OCI-LY1 (cell line): ENCODE measurements at regions not wholly inside any gene's neighbourhood (a gene's known extent, or its start where the extent isn't known, plus 50 kb on each side); places are given as distances from the start of the nearest gene placed in this dataset.

Source experiments
- EZH2 ChIP-seq: fragments of 200-600 bp; sonication (generic), shearing (Covaris generic); IDR thresholded peaks from 2 replicates; pipeline ENCODE4 v1.8.0; 2017; ENCODE audit warnings: borderline replicate concordance, mixed run types, mild to moderate bottlenecking, antibody characterized with exemption, low read length, moderate library complexity, mixed read lengths
- TF ChIP-seq, protein P1 (sequence below): fragments of 200-600 bp; sonication (generic), shearing (Covaris generic); IDR thresholded peaks from 2 replicates; pipeline ENCODE4 v1.5.1; 2017; ENCODE audit warnings: mild to moderate bottlenecking, antibody characterized with exemption, low read length, moderate library complexity, mixed read lengths

DNA sequence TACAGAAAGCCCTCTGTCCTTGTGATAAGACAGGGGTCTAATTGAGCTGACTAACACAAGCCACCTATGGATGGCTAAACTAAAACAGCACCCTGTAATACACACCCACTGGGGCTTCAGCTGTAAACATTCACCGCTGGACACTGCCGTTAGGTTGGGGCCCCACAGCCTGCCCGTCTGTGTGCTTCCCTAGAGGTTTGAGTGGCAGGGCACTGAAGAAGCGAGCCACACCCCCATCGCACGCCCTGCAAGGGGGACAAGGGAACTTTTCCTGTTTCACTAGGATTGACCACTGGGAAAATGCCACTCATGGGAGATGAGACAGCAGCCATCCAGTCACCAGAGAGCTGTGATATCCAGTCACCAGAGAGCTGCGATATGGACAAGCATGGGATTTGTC lies 335.7 kb upstream of the CFAP20DC start:
- TF ChIP-seq, protein P1, sequence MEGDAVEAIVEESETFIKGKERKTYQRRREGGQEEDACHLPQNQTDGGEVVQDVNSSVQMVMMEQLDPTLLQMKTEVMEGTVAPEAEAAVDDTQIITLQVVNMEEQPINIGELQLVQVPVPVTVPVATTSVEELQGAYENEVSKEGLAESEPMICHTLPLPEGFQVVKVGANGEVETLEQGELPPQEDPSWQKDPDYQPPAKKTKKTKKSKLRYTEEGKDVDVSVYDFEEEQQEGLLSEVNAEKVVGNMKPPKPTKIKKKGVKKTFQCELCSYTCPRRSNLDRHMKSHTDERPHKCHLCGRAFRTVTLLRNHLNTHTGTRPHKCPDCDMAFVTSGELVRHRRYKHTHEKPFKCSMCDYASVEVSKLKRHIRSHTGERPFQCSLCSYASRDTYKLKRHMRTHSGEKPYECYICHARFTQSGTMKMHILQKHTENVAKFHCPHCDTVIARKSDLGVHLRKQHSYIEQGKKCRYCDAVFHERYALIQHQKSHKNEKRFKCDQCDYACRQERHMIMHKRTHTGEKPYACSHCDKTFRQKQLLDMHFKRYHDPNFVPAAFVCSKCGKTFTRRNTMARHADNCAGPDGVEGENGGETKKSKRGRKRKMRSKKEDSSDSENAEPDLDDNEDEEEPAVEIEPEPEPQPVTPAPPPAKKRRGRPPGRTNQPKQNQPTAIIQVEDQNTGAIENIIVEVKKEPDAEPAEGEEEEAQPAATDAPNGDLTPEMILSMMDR = no peak
- TF ChIP-seq EZH2 = no peak
